MCF 10A (cell line): ENCODE measurements at regions not wholly inside any gene's neighbourhood (a gene's known extent, or its start where the extent isn't known, plus 50 kb on each side); places are given as distances from the start of the nearest gene placed in this dataset.

Experiments
- BruUV-seq: library from RNA; stranded (reverse); fragments of 400-500 nt; replicated peaks from 2 replicates; lab custom pipeline; 2021; lab: Mats Ljungman, UMichigan
- CTCF ChIA-PET: fragments of 300-600 bp; sonication (Branson Sonifier 250); formaldehyde crosslinking; extraction: SDS; loops from one replicate; lab custom pipeline; 2021; ENCODE audit warnings: antibody characterized with exemption, inconsistent platforms; lab: Yijun Ruan, JAX
- POLR2A ChIA-PET: fragments of 300-600, 350-650 bp; sonication (Branson Sonifier 250); formaldehyde crosslinking; extraction: SDS; loops from one replicate; lab custom pipeline; 2020; ENCODE audit warnings: antibody characterized with exemption, inconsistent platforms; lab: Yijun Ruan, JAX
- DNase-seq: peaks from one replicate; pipeline ENCODE4 v3.0.0-alpha.2; 2018; ENCODE audit not compliant: unreplicated experiment
- H3K27ac Mint-ChIP-seq: one replicate; pipeline ENCODE4 v1.8.0; 2022; ENCODE audit warnings: mild to moderate bottlenecking, low read depth, mixed read lengths; ENCODE audit not compliant: unreplicated experiment
- H3K27me3 Mint-ChIP-seq: one replicate; pipeline ENCODE4 v1.8.0; 2022; ENCODE audit warnings: mixed read lengths; ENCODE audit not compliant: insufficient read depth, unreplicated experiment
- H3K36me3 Mint-ChIP-seq: one replicate; pipeline ENCODE4 v1.8.0; 2022; ENCODE audit warnings: mild to moderate bottlenecking, moderate library complexity, mixed read lengths; ENCODE audit not compliant: insufficient read depth, unreplicated experiment
- H3K4me1 Mint-ChIP-seq: one replicate; pipeline ENCODE4 v1.8.0; 2022; ENCODE audit warnings: mixed read lengths; ENCODE audit not compliant: insufficient read depth, unreplicated experiment
- H3K4me3 Mint-ChIP-seq: one replicate; pipeline ENCODE4 v1.8.0; 2022; ENCODE audit warnings: mild to moderate bottlenecking, moderate library complexity, mixed read lengths; ENCODE audit not compliant: unreplicated experiment
- H3K9me3 Mint-ChIP-seq: one replicate; pipeline ENCODE4 v1.8.0; 2022; ENCODE audit warnings: mixed read lengths; ENCODE audit not compliant: unreplicated experiment
- CTCF ChIP-seq: fragments of 200-600 bp; IDR thresholded peaks from one replicate; pipeline ENCODE4 v1.8.0; 2022; ENCODE audit warnings: antibody characterized with exemption, mild to moderate bottlenecking; ENCODE audit not compliant: unreplicated experiment
- intact Hi-C: fragments of 100-400 bp; cut with micrococcal nuclease; formaldehyde crosslinking; loops from 2 replicates; pipeline ENCODE4 v1.14.1; 2022

- intact Hi-C loops = no loop called here
- no peak for TF ChIP-seq CTCF
- no peaks in the 10 kb centered on the region for H3K36me3 Mint-ChIP-seq
- POLR2A ChIA-PET = interaction anchor here (0.6 to 1.2 kb wide), 3 partner anchors 88 to 144 kb away, joined by 3 to 4 read pairs (median 3); no protein-coding TSS in a partner anchor
- no peak for DNase-seq
- CTCF ChIA-PET = interaction anchor here (0.6 to 4.7 kb wide), 9 partner anchors 20 to 389 kb away, joined by 3 to 66 read pairs (median 6); no protein-coding TSS in a partner anchor
- peaks cover 15% of the 10 kb centered on the region for H3K4me1 Mint-ChIP-seq
- H3K4me3 Mint-ChIP-seq = no peak overlapping the region
- H3K27ac Mint-ChIP-seq = peak overlapping the region; percentile 2
- BruUV-seq = no TSS peak
- H3K27me3 Mint-ChIP-seq = peaks cover 16% of the 10 kb centered on the region
- H3K9me3 Mint-ChIP-seq = no peaks in the 10 kb centered on the region
Observed at GRCh38 chr1:207968521-207969009, 57.6 kb upstream of the CD34 start.

GRCh38 chr1:207967703-207968102 is 56.8 kb upstream of the CD34 start:
- no peak for TF ChIP-seq CTCF
- H3K27ac Mint-ChIP-seq = no peak overlapping the region
- H3K36me3 Mint-ChIP-seq = no peaks in the 10 kb centered on the region
- BruUV-seq = no TSS peak
- ChIA-PET CTCF (interaction anchor here (0.6 to 1.9 kb wide), 6 partner anchors 9 to 139 kb away, joined by 3 to 8 read pairs (median 4); no protein-coding TSS in a partner anchor), POLR2A (interaction anchor here (0.6 kb wide), 1 partner anchor 323 kb away, joined by 3 read pairs; no protein-coding TSS in a partner anchor)
- H3K9me3 Mint-ChIP-seq = no peaks in the 10 kb centered on the region
- H3K4me1 Mint-ChIP-seq = peaks cover 22% of the 10 kb centered on the region
- intact Hi-C loops = no loop called here
- H3K4me3 Mint-ChIP-seq = no peak overlapping the region
- H3K27me3 Mint-ChIP-seq = peaks cover 7% of the 10 kb centered on the region
- no peak for DNase-seq

- DNase-seq = no peak
- Mint-ChIP-seq H3K9me3 (no peaks in the 10 kb centered on the region), H3K4me3 (no peak overlapping the region), H3K4me1 (peaks cover 27% of the 10 kb centered on the region), H3K27me3 (no peaks in the 10 kb centered on the region), H3K27ac (no peak overlapping the region), H3K36me3 (no peaks in the 10 kb centered on the region)
- no peak for TF ChIP-seq CTCF
- CTCF ChIA-PET = interaction anchor here (1.9 kb wide), 1 partner anchor 81 kb away, joined by 8 read pairs; no protein-coding TSS in a partner anchor
- POLR2A ChIA-PET = no interaction called here
- intact Hi-C loops = no loop called here
- BruUV-seq = no TSS peak
Observed at GRCh38 chr1:207966521-207966920, 55.6 kb upstream of the CD34 start.

- POLR2A ChIA-PET = interaction anchor here (0.6 to 4.9 kb wide), 3 partner anchors 66 to 1619 kb away, joined by 3 to 96 read pairs (median 4); no protein-coding TSS in a partner anchor
- peaks cover 27% of the 10 kb centered on the region for H3K4me1 Mint-ChIP-seq
- no peak overlapping the region for H3K27ac Mint-ChIP-seq
- H3K4me3 Mint-ChIP-seq = no peak overlapping the region
- intact Hi-C loops = no loop called here
- no peaks in the 10 kb centered on the region for H3K27me3 Mint-ChIP-seq
- DNase-seq = no peak
- TF ChIP-seq CTCF = no peak
- CTCF ChIA-PET = interaction anchor here (0.5 to 9.9 kb wide), 18 partner anchors 7 to 279 kb away, joined by 3 to 405 read pairs (median 38); partner anchors contain the start of genes CD34 and PLXNA2
- no TSS peak for BruUV-seq
- no peaks in the 10 kb centered on the region for H3K36me3 Mint-ChIP-seq
- H3K9me3 Mint-ChIP-seq = no peaks in the 10 kb centered on the region
Observed at GRCh38 chr1:207965392-207966387, 54.8 kb upstream of the CD34 start.
